ENCODE measurements at regions not wholly inside any gene's neighbourhood (a gene's known extent, or its start where the extent isn't known, plus 50 kb on each side); places are given as distances from the start of the nearest gene placed in this dataset.
A peak's percentile ranks its signal among the peaks of the same experiment; 100 is the strongest.
"Not testable (repeated sequence)": the region's sequence is repeated elsewhere in the genome, so short reads cannot be mapped to it uniquely, and the experiment has no call there.

GRCh38 chr4:26183017-26183416, 137.8 kb upstream of the RBPJ start:
- in situ Hi-C loops (cut with MboI; ENCODE audit: low pct_unique_long_range_greater_than_20kb in 2 of 9, low sequenced_read_pairs in 9 of 9, unreplicated experiment in 9 of 9): no loop called here
- no peak overlapping the region for H3K27ac ChIP-seq
- H3K4me3 ChIP-seq: no peak overlapping the region
- peak in 5 of 8 experiments; percentile 63 to 95 (median 70) for ATAC-seq (replicated peaks in 6 of 8)
- WGBS, 10 experiments: 80 to 100% (median 93%) methylated on average over 1 to 5 of the region's 5 CpGs; no CpG with 5 or more reads in 3 of the 10 experiments
- H3K4me1 ChIP-seq (replicated peaks in 1 of 2): no peaks in the 10 kb centered on the region

DNA sequence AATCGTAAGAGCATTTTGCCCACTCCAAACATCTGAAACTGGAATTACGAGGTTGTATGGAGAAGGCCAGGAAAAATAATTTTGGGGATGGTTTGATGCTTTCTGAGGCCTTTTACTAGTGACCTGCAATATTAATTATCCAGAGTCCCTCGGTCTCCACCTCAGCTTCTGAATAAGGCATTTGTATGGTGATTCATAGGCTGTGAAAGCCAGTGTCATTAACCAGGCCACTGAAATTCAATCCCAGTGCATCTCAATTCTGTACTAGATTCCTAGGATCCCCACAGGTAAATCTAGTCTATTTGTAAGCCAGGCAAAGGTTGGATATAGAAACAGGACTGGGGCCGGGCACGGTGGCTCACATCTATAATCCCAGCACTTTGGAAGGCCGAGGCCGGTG, 135.4 kb upstream of the RBPJ start:
- no peak overlapping the region for H3K4me3 ChIP-seq
- no peaks in the 10 kb centered on the region for H3K4me1 ChIP-seq (replicated peaks in 1 of 2)
- ATAC-seq (replicated peaks in 6 of 8): no peak
- WGBS, 10 experiments: 72 to 100% (median 85%) methylated on average over 1 to 7 of the region's 7 CpGs; no CpG with 5 or more reads in 2 of the 10 experiments
- in situ Hi-C loops (cut with MboI; ENCODE audit: low pct_unique_long_range_greater_than_20kb in 2 of 9, low sequenced_read_pairs in 9 of 9, unreplicated experiment in 9 of 9): no loop called here
- H3K27ac ChIP-seq: no peak overlapping the region

DNA sequence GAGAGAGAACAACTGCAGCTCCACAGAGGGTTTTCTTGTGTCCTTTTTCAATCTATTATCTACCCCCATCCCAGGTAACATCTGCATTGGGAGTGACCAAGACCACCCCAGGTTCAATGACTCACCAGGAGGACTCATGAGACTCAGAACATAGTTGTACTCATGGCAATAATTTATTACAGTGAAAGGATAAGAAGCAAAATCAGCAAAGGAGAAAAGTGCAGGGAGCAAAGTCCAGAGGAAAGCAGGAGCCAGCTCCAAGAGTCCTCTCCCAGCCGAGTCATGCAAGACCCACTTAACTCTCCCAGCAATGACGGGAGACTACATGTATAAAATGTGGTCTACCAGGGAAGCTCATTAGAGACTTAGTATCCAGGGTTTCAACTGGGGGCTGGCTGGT, 129.5 kb upstream of the RBPJ start:
- no peak overlapping the region for H3K4me3 ChIP-seq
- no peaks in the 10 kb centered on the region for H3K4me1 ChIP-seq (replicated peaks in 1 of 2)
- ATAC-seq (replicated peaks in 6 of 8): peak in 4 of 8 experiments; percentile 21 to 33 (median 24)
- no peak overlapping the region for H3K27ac ChIP-seq
- 44 to 100% (median 71%) methylated on average over 1 to 2 of the region's 2 CpGs; no CpG with 5 or more reads in 2 of the 10 experiments for WGBS, 10 experiments
- in situ Hi-C loops (cut with MboI; ENCODE audit: low pct_unique_long_range_greater_than_20kb in 2 of 9, low sequenced_read_pairs in 9 of 9, unreplicated experiment in 9 of 9): no loop called here

GRCh38 chr4:26192899-26193869, 127.6 kb upstream of the RBPJ start:
- H3K4me1 ChIP-seq (replicated peaks in 1 of 2): no peaks in the 10 kb centered on the region
- peak in 4 of 8 experiments; percentile 29 to 84 (median 48) for ATAC-seq (replicated peaks in 6 of 8)
- in situ Hi-C loops (cut with MboI; ENCODE audit: low pct_unique_long_range_greater_than_20kb in 2 of 9, low sequenced_read_pairs in 9 of 9, unreplicated experiment in 9 of 9): no loop called here
- H3K4me3 ChIP-seq: no peak overlapping the region
- 4 to 93% (median 81%) methylated on average over 2 to 9 of the region's 9 CpGs for WGBS, 10 experiments
- no peak overlapping the region for H3K27ac ChIP-seq

- in situ Hi-C loops (cut with MboI; ENCODE audit: low pct_unique_long_range_greater_than_20kb in 2 of 9, low sequenced_read_pairs in 9 of 9, unreplicated experiment in 9 of 9): no loop called here
- no peaks in the 10 kb centered on the region for H3K4me1 ChIP-seq (replicated peaks in 1 of 2)
- no peak overlapping the region for H3K4me3 ChIP-seq
- no peak for ATAC-seq (replicated peaks in 6 of 8)
- 83 to 100% (median 100%) methylated on average over 1 to 3 of the region's 3 CpGs; no CpG with 5 or more reads in 2 of the 10 experiments for WGBS, 10 experiments
- no peak overlapping the region for H3K27ac ChIP-seq
These were observed 126.0 kb upstream of the RBPJ start for GRCh38 chr4:26194764-26195163.

DNA sequence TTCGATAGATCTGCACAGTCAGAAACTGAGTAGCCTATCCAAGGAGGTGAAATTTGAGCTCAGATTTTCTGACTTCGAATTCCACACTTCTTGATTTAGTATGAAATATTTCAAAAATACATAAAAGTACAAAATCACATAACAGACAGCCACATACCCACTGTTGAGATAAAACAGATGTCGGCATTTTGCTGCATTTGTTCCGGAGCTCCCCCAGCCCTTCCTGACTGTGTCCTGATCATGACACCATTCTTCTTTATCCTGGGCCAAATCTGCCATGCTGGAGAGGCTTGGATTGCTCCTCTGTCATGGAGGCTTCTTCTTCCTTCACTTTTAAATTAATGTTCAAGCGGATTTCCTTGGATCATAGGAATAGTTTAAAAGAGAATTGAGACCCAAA, 124.2 kb upstream of the RBPJ start:
- no peak for ATAC-seq (replicated peaks in 6 of 8)
- 47 to 94% (median 75%) methylated on average over 2 to 5 of the region's 5 CpGs; no CpG with 5 or more reads in 2 of the 10 experiments for WGBS, 10 experiments
- no peak overlapping the region for H3K4me3 ChIP-seq
- H3K4me1 ChIP-seq (replicated peaks in 1 of 2): no peaks in the 10 kb centered on the region
- no peak overlapping the region for H3K27ac ChIP-seq
- in situ Hi-C loops (cut with MboI; ENCODE audit: low pct_unique_long_range_greater_than_20kb in 2 of 9, low sequenced_read_pairs in 9 of 9, unreplicated experiment in 9 of 9): no loop called here

GRCh38 chr4:26197018-26197779, 123.6 kb upstream of the RBPJ start:
- ATAC-seq (replicated peaks in 6 of 8): peak in 2 of 8 experiments; percentile 56 to 81

GRCh38 chr4:26198931-26199330, 121.9 kb upstream of the RBPJ start:
- in situ Hi-C loops (cut with MboI; ENCODE audit: low pct_unique_long_range_greater_than_20kb in 2 of 9, low sequenced_read_pairs in 9 of 9, unreplicated experiment in 9 of 9); H3K4me1 ChIP-seq (replicated peaks in 1 of 2): not testable (repeated sequence)

More at GRCh38 chr4:26197018-26197779, 123.6 kb upstream of the RBPJ start:
- no peak overlapping the region for H3K27ac ChIP-seq
- H3K4me1 ChIP-seq (replicated peaks in 1 of 2): no peaks in the 10 kb centered on the region
- in situ Hi-C loops (cut with MboI; ENCODE audit: low pct_unique_long_range_greater_than_20kb in 2 of 9, low sequenced_read_pairs in 9 of 9, unreplicated experiment in 9 of 9): no loop called here
- WGBS, 10 experiments: 38 to 100% (median 91%) methylated on average over 1 to 7 of the region's 9 CpGs
- no peak overlapping the region for H3K4me3 ChIP-seq

DNA sequence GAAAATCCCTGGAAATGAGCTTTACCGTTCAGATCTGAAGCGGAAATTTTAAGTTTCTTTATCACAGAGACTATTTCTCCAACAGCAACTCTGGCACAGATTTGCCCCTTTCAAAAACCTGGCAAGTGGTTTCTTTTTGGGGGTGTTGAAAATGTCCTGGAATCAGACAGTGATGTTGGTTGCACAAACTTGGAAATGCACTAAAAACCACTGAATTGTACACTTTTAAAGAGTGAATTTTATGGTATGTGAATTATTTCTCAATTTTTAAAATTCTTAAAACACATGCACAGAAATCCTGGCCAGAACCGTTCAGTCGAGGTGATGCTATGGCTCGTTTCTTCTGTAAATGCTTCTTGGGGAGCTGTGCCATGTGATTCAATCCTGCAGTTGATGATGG, 121.2 kb upstream of the RBPJ start:
- in situ Hi-C loops (cut with MboI; ENCODE audit: low pct_unique_long_range_greater_than_20kb in 2 of 9, low sequenced_read_pairs in 9 of 9, unreplicated experiment in 9 of 9): no loop called here
- Histone ChIP-seq H3K4me1 (replicated peaks in 1 of 2) (no peaks in the 10 kb centered on the region), H3K4me3 (no peak overlapping the region), H3K27ac (no peak overlapping the region)
- no peak for ATAC-seq (replicated peaks in 6 of 8)
- 60 to 93% (median 78%) methylated on average over 1 to 5 of the region's 5 CpGs; no CpG with 5 or more reads in 1 of the 10 experiments for WGBS, 10 experiments

More at GRCh38 chr4:26198931-26199330, 121.9 kb upstream of the RBPJ start:
- WGBS, 10 experiments: 64 to 100% (median 88%) methylated on average over 3 to 5 of the region's 8 CpGs; no CpG with 5 or more reads in 1 of the 10 experiments
- H3K27ac ChIP-seq; ATAC-seq (replicated peaks in 6 of 8); H3K4me3 ChIP-seq: not testable (repeated sequence)

- H3K4me3 ChIP-seq: no peak overlapping the region
- peaks cover 0 to under 1% of the 10 kb centered on the region in 2 donors for H3K4me1 ChIP-seq (replicated peaks in 1 of 2)
- ATAC-seq (replicated peaks in 6 of 8): no peak
- H3K27ac ChIP-seq: no peak overlapping the region
- in situ Hi-C loops (cut with MboI; ENCODE audit: low pct_unique_long_range_greater_than_20kb in 2 of 9, low sequenced_read_pairs in 9 of 9, unreplicated experiment in 9 of 9): no loop called here
- WGBS, 10 experiments: 6 to 100% (median 89%) methylated on average over 1 to 2 of the region's 2 CpGs; no CpG with 5 or more reads in 3 of the 10 experiments
These were observed 119.7 kb upstream of the RBPJ start for GRCh38 chr4:26201120-26201519.

- no peak for ATAC-seq (replicated peaks in 6 of 8)
- 47 to 100% (median 89%) methylated on average over 1 to 7 of the region's 8 CpGs; no CpG with 5 or more reads in 1 of the 10 experiments for WGBS, 10 experiments
- Histone ChIP-seq H3K4me1 (replicated peaks in 1 of 2) (peaks cover 24 to 29% of the 10 kb centered on the region in 2 donors), H3K27ac (no peak overlapping the region), H3K4me3 (no peak overlapping the region)
- in situ Hi-C loops (cut with MboI; ENCODE audit: low pct_unique_long_range_greater_than_20kb in 2 of 9, low sequenced_read_pairs in 9 of 9, unreplicated experiment in 9 of 9): no loop called here
These were observed 116.5 kb upstream of the RBPJ start for GRCh38 chr4:26204249-26204825.

- H3K4me1 ChIP-seq (replicated peaks in 1 of 2): peaks cover 24 to 29% of the 10 kb centered on the region in 2 donors
- no peak overlapping the region for H3K27ac ChIP-seq
- in situ Hi-C loops (cut with MboI; ENCODE audit: low pct_unique_long_range_greater_than_20kb in 2 of 9, low sequenced_read_pairs in 9 of 9, unreplicated experiment in 9 of 9): no loop called here
- no peak for ATAC-seq (replicated peaks in 6 of 8)
- 25 to 100% (median 100%) methylated on average over 1 to 6 of the region's 7 CpGs; no CpG with 5 or more reads in 4 of the 10 experiments for WGBS, 10 experiments
- no peak overlapping the region for H3K4me3 ChIP-seq
These were observed 115.9 kb upstream of the RBPJ start for GRCh38 chr4:26204911-26205370.

Data from motor neuron (in vitro differentiated cells).